Adrenal gland (tissue), 9 donors: ENCODE measurements at regions not wholly inside any gene's neighbourhood (a gene's known extent, or its start where the extent isn't known, plus 50 kb on each side); places are given as distances from the start of the nearest gene placed in this dataset.

Experiments
- DNase-seq, 7 donors: peaks; one replicate each; pipeline ENCODE4 v3.0.0-alpha.2; 2019 to 2020
- H3K27ac ChIP-seq, 5 donors: fragments of 200-600 bp; sonication (generic) in 4 of 5; 1 replicate in 3 of 5; 2 replicates in 2 of 5; pipeline versions ENCODE4 v1.5.1 to v1.8.0; 2016 to 2020; ENCODE audit warnings: mild to moderate bottlenecking in 1 of 5
- H3K27me3 ChIP-seq: fragments of 200-600 bp; 2 replicates; pipeline ENCODE4 v1.8.0; 2021
- H3K36me3 ChIP-seq, 2 donors: fragments of 200-600 bp; replicated peaks in 1 of 2; 1 replicate in 1 of 2; 2 replicates in 1 of 2; pipeline versions ENCODE4 v1.5.1 to v1.8.0; 2018 to 2022
- H3K4me1 ChIP-seq, 2 donors: fragments of 200-600 bp; replicated peaks in 1 of 2; 1 replicate in 1 of 2; 2 replicates in 1 of 2; pipeline versions ENCODE4 v1.5.1 to v1.8.0; 2018 to 2021
- H3K4me3 ChIP-seq, 4 donors: fragments of 200-600 bp; sonication (generic) in 3 of 4; one replicate each; pipeline ENCODE4 v1.5.1; 2016 to 2018
- H3K9me3 ChIP-seq, 3 donors: fragments of 200-600 bp; sonication (generic) in 1 of 3; replicated peaks in 1 of 3; 1 replicate in 2 of 3; 2 replicates in 1 of 3; pipeline versions ENCODE4 v1.5.1 to v1.8.0; 2016 to 2021
- CTCF ChIP-seq, 6 experiments: fragments of 450-650 bp in 4 of 6; fragments of 200-600 bp in 2 of 6; sonication (generic) in 1 of 6; IDR thresholded peaks; 1 replicate in 5 of 6; 2 replicates in 1 of 6; pipeline versions ENCODE4 v1.5.1 to v1.8.0; 2016 to 2021; ENCODE audit warnings: antibody characterized with exemption in 6 of 6, mild to moderate bottlenecking in 2 of 6, moderate library complexity in 1 of 6
- POLR2A ChIP-seq, 2 donors: fragments of 450-650 bp; IDR thresholded peaks; one replicate each; pipeline ENCODE4 v1.6.1; 2017; ENCODE audit warnings: antibody characterized with exemption in 2 of 2, mild to moderate bottlenecking in 2 of 2, moderate library complexity in 1 of 2
- WGBS, 4 donors: extraction: QIAGEN DNeasy Blood & Tissue Kit in 2 of 4; methylation state at CpG; one replicate each; pipeline versions ENCODE4 v1.1.5 to v1.1.7; 2013 to 2017; 5-methylcytosine and 5-hydroxymethylcytosine counted together
- intact Hi-C, 2 donors: fragments of 100-400 bp; cut with DNase I; formaldehyde crosslinking; loops; one replicate each; pipeline versions ENCODE4 v1.14.1 to v1.15.0; 2022 to 2023
- donor health status: healthy with polysubstance abuse.
- donor health status: Bipolar disorder and iron deficiency.
- donor health status: DM: yes; HTN: yes; CAD: no.
- donor health status: DM: no; HTN: no; CAD: no.
- donor health status: DM: no; HTN: no; CAD: no.

- Histone ChIP-seq H3K27ac (no peak overlapping the region), H3K36me3 (no peaks in the 10 kb centered on the region), H3K4me1 (no peaks in the 10 kb centered on the region), H3K4me3 (no peak overlapping the region), H3K27me3 (no peaks in the 10 kb centered on the region), H3K9me3 (no peaks in the 10 kb centered on the region)
- 86 to 94% (median 90%) methylated on average over 1 of the region's 1 CpG for WGBS, 4 donors
- DNase-seq = no peak
- intact Hi-C loops = no loop called here
- TF ChIP-seq CTCF (IDR thresholded peaks at IDR 0.05) = no peak
- TF ChIP-seq POLR2A (IDR thresholded peaks at IDR 0.05) = no peak
These were observed 121.9 kb upstream of the STAC start for GRCh38 chr3:36258421-36258820.

DNA sequence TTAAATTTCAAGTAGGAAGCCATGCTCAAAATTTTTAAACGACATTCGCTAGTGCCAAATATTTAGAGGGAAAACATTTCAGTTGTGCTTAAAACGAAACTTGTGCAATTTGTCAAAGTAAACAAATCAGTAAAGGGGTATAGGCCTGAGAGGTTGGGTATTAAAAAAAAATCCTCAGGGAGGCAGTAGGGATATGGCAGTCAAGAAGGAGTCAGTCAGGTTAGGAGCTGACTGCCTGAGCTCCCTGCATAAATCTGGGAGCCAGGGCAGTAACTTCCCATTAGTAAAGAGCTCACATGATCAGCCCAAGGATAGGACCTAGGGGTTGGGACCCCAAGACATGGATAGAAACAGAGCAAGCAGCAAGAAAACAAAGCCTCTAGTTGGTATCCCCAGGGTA is 120.7 kb upstream of the STAC start:
- H3K4me1 ChIP-seq = no peaks in the 10 kb centered on the region

DNA sequence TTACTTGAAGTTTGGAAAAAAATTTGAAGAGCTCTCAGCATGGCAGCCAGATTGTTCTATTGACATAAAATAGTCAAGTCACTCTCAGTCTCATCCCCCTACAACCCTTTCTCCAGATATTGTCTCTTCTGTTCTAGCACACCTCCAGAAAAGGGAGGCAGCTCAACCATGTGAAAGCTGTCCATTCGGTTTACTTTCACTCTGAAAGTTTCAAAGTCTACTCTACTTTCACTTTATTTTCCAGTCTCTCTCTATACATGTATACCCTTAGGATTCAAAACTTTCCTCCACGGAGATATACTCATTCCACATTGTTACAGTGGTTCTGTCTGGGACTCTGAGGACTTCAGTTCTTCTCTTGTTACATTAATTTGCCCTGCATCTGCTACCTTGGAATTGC is 111.0 kb upstream of the STAC start:
- intact Hi-C loops = loop anchor here in 1 of 2 donors (10.0 kb wide), 1 partner anchor 276 kb away; no protein-coding TSS in a partner anchor
- Histone ChIP-seq H3K9me3 (no peaks in the 10 kb centered on the region), H3K27me3 (no peaks in the 10 kb centered on the region), H3K27ac (no peak overlapping the region), H3K4me1 (no peaks in the 10 kb centered on the region), H3K4me3 (no peak overlapping the region), H3K36me3 (no peaks in the 10 kb centered on the region)
- no peak for DNase-seq
- TF ChIP-seq CTCF (IDR thresholded peaks at IDR 0.05) = no peak
- no peak for TF ChIP-seq POLR2A (IDR thresholded peaks at IDR 0.05)
- 62 to 77% (median 66%) methylated on average over 2 of the region's 2 CpGs for WGBS, 4 donors

More for the DNA sequence above, 120.7 kb upstream of the STAC start:
- H3K27ac ChIP-seq = no peak overlapping the region
- H3K9me3 ChIP-seq = no peaks in the 10 kb centered on the region
- no peak for DNase-seq
- WGBS, 4 donors = 83 to 94% (median 86%) methylated on average over 3 of the region's 3 CpGs
- intact Hi-C loops = no loop called here
- H3K36me3 ChIP-seq = no peaks in the 10 kb centered on the region
- no peak overlapping the region for H3K4me3 ChIP-seq
- TF ChIP-seq CTCF (IDR thresholded peaks at IDR 0.05) (no peak), POLR2A (IDR thresholded peaks at IDR 0.05) (no peak)
- no peaks in the 10 kb centered on the region for H3K27me3 ChIP-seq

- TF ChIP-seq CTCF (IDR thresholded peaks at IDR 0.05) (no peak), POLR2A (IDR thresholded peaks at IDR 0.05) (no peak)
- intact Hi-C loops = no loop called here
- Histone ChIP-seq H3K36me3 (no peaks in the 10 kb centered on the region), H3K27me3 (peaks cover 4% of the 10 kb centered on the region), H3K4me1 (no peaks in the 10 kb centered on the region), H3K9me3 (peaks cover 0 to 8% (median 0%) of the 10 kb centered on the region in 3 donors), H3K27ac (no peak overlapping the region), H3K4me3 (no peak overlapping the region)
- no peak for DNase-seq
- WGBS, 4 donors = 42 to 63% (median 54%) methylated on average over 3 of the region's 3 CpGs
These were observed 97.5 kb upstream of the STAC start for GRCh38 chr3:36282766-36283165.
